ENCODE measurements at regions not wholly inside any gene's neighbourhood (a gene's known extent, or its start where the extent isn't known, plus 50 kb on each side); places are given as distances from the start of the nearest gene placed in this dataset.

- no peak overlapping the region for H3K4me3 ChIP-seq
- intact Hi-C loops (cut with DNase I): no loop called here
- no peak overlapping the region for H3K27ac ChIP-seq
- H3K36me3 ChIP-seq (replicated peaks in 1 of 2; ENCODE audit: insufficient read depth in 1 of 2, low read depth in 2 of 2): no peaks in the 10 kb centered on the region
- WGBS, 2 donors: 90 to 100% methylated on average over 1 of the region's 1 CpG
- TF ChIP-seq POLR2A (IDR thresholded peaks at IDR 0.05): no peak
- TF ChIP-seq CTCF (IDR thresholded peaks at IDR 0.05): no peak
- DNase-seq (no peak), ATAC-seq (no peak)
- no peaks in the 10 kb centered on the region for H3K9me3 ChIP-seq
- no peaks in the 10 kb centered on the region for H3K27me3 ChIP-seq
- H3K4me1 ChIP-seq: no peaks in the 10 kb centered on the region
Measured at GRCh38 chrX:33721927-33722326, 410.2 kb downstream of the FAM47A start.

- TF ChIP-seq POLR2A (IDR thresholded peaks at IDR 0.05) (no peak), CTCF (IDR thresholded peaks at IDR 0.05) (no peak)
- Histone ChIP-seq H3K4me3 (no peak overlapping the region), H3K36me3 (replicated peaks in 1 of 2; ENCODE audit: insufficient read depth in 1 of 2, low read depth in 2 of 2) (no peaks in the 10 kb centered on the region), H3K4me1 (no peaks in the 10 kb centered on the region), H3K9me3 (no peaks in the 10 kb centered on the region), H3K27me3 (no peaks in the 10 kb centered on the region), H3K27ac (no peak overlapping the region)
- WGBS, 2 donors: 37 to 59% methylated on average over 1 of the region's 1 CpG
- intact Hi-C loops (cut with DNase I): no loop called here
- ATAC-seq (no peak), DNase-seq (no peak)
Measured at GRCh38 chrX:33686105-33686504, 446.0 kb downstream of the FAM47A start.

Data from body of pancreas (tissue), 4 donors.